Activated gamma-delta T cell treated with Interleukin-2 at 50 U/mL for 16 hours (primary cell): ENCODE measurements at regions not wholly inside any gene's neighbourhood (a gene's known extent, or its start where the extent isn't known, plus 50 kb on each side); places are given as distances from the start of the nearest gene placed in this dataset.

Source experiments
- DNase-seq: peaks from one replicate; pipeline ENCODE4 v3.0.0-alpha.2; 2020

DNA sequence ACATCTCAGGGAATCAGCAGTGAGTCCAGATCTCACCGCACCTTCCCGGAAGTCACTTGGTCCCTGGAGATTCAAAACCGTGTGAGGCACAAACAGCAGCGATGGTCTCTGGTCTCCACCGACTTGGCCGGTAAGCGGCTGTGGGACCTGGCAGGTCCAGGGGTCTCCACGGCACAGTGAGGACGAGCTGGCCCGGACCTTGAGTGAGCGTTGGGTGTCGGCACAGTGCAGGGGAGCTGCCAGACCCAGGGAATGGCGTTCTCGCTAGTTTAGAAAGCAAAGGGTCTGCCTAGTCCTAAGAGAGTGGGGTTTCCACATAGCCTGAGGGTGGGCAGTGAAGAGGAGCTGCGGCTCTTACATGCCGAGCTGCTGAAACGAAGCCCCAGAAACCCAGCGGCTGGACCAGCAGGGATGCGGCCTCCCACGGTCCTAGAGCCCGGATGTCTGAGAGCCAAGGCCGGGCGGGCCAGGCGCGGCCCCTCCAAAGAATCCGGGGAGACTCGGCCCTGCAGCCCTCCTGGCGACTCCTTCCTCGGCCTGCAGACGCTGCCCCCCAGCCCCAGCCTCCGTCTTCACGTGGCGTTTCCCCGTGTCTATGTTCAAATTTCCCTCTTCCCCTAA lies 185.0 kb downstream of the ERMARD start:
- no peak for DNase-seq

DNA sequence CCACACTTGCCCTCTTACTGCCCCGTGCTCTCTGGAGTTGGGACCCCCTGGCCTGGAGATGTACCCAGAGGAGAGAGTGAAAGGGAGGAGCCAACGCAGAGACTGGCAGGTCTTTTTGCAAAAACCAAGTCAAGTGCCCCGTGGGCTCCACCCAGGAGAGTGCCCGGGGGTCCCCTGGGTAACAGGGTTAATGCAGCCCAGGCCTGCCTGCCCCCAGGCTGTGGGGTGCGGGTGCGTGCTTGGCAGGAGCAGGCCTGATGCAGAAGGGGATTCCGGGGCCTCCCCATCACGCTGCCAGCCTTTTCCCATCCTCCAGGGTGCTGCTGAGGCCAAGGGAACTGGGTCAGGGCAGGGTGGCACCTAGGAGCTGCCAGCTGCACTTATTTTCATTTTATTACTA lies 184.4 kb downstream of the ERMARD start:
- DNase-seq: no peak

GRCh38 chr6:169935348-169935718 lies 183.9 kb downstream of the ERMARD start:
- no peak for DNase-seq

- DNase-seq: no peak
These were observed 183.4 kb downstream of the ERMARD start for GRCh38 chr6:169934699-169935347.

- DNase-seq: no peak
These were observed 182.6 kb downstream of the ERMARD start for GRCh38 chr6:169933839-169934698.

- DNase-seq: no peak
These were observed 181.9 kb downstream of the ERMARD start for GRCh38 chr6:169933251-169933821.

GRCh38 chr6:169932491-169932890 lies 181.1 kb downstream of the ERMARD start:
- DNase-seq: no peak

- DNase-seq: no peak
These were observed 179.8 kb downstream of the ERMARD start for GRCh38 chr6:169931261-169931660.

DNA sequence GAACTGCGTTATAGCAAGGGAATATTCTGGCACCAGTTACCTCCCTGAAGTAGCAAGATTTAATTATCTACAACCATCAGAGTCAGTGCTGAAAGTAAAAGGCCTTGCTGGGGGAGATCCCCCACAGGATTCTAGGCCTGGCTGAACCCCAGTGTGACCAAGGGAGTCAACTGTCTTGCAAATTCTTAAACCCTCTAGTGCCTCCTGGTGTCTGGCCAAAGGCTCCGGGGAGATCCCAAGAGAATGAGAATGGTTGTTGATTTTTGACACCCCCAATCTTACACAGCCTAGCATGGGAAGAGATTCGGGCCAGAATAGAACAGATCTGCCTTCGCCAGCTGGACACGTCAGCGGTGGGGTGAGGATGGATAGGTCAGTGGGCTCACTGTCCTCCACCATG lies 179.4 kb downstream of the ERMARD start:
- DNase-seq: no peak

DNA sequence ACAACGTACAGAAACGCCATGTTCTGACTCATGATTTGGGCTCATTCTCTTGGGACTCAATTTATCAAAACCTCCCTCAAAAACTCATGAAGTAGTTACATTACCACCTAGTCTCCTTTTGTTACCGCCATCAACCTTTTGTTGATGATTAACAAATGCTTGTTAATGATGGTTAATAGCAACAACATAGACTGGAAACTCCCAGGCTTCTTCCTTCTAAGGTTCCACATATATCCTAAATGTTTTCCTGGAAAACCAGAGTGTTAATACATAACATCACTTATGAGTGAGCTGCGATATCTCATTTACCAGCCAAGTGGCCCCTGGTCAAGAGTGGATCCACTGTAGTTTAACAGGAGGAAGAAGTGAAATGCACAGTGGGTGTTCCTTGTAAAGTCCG lies 176.3 kb downstream of the ERMARD start:
- DNase-seq: no peak

GRCh38 chr6:169926617-169927417 lies 175.4 kb downstream of the ERMARD start:
- DNase-seq: no peak

DNA sequence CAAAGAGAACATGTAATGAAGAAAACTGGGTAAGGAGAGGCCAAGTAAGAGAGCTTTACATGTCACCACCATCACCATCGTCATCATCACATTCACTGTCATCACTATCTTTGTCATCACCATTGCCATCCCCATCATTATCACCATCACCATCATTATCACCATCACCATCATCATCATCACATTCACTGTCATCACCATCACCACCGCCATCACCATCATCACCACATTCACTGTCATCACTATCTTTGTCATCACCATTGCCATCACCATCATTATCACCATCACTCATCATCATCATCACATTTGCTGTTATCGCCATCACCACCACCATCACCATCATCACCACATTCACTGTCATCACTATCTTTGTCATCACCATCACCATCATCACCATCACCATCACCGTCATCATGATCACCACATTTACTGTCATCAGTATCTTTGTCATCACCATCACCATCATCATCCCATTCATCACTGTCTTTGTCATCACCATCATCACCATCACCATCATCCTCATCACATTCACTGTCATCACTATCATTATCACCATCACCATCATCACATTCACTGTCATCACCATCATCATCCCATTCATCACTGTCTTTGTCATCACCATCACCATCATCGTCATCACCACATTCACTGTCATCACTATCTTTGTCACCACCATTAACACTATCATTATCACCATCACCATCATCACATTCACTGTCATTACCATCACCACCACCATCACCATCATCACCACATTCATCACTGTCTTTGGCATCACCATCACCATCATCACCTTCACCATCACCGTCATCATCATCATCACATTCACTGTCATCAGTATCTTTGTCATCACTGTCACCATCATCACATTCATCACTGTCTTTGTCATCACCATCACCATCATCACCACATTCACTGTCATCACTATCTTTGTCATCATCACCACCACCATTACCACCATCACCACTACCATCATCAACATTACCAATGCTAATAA lies 172.3 kb downstream of the ERMARD start:
- DNase-seq: no peak

- DNase-seq: peak; percentile 26
These were observed 170.7 kb downstream of the ERMARD start for GRCh38 chr6:169921853-169922824.

DNA sequence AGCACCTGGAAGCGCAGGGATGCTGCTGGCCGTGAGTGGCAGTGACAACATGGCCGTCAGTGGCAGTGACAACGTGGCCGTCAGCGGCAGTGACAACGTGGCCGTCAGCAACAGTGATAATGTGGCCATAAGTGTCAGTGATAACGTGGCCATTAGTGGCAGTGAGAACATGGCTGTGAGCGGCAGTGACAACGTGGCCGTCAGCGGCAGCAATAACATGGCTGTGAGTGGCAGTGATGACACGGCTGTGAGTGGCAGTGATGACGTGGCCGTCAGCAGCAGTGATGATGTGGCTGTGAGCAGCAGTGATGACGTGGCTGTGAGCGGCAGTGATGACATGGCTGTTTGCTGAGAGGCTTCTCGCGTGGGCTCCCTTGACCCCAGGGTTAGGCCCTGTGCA lies 169.8 kb downstream of the ERMARD start:
- no peak for DNase-seq

- DNase-seq: no peak
These were observed 169.1 kb downstream of the ERMARD start for GRCh38 chr6:169920359-169921020.

DNA sequence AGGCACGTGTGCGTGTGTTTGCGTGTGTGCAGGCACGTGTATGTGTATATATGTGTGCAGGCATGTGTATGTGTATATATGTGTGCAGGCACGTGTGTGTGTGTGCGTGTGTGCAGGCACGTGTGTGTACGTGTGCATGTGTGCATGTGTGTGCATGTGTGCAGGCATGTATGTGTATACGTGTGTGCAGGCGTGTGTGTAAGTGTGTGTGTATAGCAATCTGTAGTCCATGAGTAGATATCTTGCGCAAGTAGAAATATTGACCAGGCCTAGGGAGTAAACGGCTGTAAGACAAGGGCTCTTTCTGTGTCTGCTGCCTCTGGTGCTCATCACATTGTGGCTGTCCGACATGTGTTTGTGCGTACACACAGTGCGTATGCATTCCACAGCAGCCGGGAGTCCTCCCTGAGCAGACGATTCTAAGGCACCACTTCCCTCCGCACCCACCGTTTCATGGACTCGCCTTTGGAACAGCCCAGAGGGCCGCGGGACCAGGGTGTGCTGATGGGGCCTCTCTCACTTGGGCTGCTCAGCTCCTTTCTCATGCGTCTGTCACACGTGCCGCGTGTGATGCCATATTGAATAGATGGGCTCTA lies 167.6 kb downstream of the ERMARD start:
- no peak for DNase-seq

DNA sequence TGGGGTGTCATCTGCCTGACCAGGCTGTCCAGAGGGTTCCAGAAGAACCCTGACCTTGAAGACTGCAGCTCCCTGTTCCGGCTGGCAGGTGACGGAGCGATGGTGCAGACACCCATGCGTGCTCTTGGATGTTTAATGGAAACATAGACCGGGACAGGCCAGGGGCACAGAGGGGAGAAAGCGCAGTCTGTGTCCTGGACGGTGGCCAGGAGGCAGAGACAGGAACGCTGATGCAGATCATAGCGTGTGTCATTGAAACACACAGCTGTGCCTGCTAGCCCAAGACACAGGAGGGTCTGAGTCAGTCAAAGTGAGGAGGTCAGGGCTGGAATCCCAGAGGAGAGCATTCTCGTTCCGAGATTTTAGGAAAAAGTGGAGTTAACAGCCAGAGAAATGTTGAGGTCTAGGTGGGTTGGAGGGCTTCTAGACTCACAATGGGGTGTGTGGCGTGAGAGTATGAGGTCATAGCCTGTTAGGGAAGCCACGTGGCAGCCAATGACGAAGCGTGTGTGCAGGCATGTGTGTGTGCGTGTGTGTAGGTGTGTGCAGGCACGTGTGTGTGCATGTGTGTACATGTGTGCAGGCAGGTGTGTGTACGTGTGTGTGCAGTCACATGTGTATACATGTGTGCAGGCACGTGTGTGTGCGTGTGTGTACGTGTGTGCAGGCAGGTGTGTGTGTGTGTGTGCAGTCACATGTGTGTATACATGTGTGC lies 167.0 kb downstream of the ERMARD start:
- no peak for DNase-seq

- no peak for DNase-seq
These were observed 165.7 kb downstream of the ERMARD start for GRCh38 chr6:169917153-169917552.
